ENCODE measurements at regions not wholly inside any gene's neighbourhood (a gene's known extent, or its start where the extent isn't known, plus 50 kb on each side); places are given as distances from the start of the nearest gene placed in this dataset.

DNA sequence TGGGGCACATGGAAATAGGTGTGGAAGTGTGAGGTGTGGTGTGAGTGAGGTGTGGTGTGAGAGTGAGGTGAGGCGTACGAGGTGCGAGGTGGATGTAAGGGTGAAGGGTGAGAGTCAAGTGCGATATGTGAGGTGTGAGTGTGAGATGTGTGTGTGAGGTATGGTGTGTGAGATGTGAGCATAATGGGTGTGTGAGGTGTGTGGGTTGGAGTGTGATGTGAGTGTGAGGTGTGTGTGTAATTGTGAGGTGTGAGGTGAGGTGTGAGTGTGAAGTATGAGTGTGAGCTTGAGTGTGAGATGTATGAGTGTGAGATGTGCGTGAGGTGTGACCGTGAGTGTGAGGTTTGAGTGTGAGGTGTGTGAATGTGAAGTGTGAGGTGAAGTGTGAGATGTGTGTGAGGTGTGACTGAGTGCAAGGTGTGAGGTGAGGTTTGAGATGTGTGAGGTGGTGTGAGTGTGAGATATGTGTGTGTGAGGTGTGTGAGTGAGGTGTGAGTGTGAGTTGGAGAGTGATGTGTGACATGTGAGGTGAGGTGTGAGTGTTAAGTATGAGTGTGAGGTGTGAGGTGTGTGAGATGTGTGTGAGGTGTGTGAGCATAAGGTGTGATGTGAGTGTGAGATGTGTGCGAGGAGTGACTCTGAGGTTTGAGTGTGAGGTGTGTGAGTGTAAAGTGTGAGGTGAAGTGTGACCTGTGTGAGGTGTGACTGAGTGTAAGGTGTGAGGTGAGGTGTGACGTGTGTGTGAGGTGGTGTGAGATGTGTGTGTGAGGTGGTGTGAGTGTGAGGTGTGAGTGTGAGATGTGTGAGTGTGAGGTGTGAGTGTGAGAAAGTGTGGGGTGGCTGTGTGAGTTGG, 354.0 kb downstream of the FOXL1 start (continued):
- TF ChIP-seq ZBTB48 (tag by site-specific recombination; IDR thresholded peaks at IDR 0.05) = peak; percentile 53; the same call in 1 of the 2 replicates
- TF ChIP-seq ZNF174 (tag by site-specific recombination; IDR thresholded peaks at IDR 0.05) = no peak
- peak; percentile 52; the same call in 1 of the 2 replicates for TF ChIP-seq ZNF114 (tag by site-specific recombination; IDR thresholded peaks at IDR 0.05)
- TF ChIP-seq ZNF239 (tag by site-specific recombination; IDR thresholded peaks at IDR 0.05) = peak; percentile 12
- no peak for TF ChIP-seq GFI1B (tag by site-specific recombination; IDR thresholded peaks at IDR 0.05)
- peak; percentile 6 for TF ChIP-seq ZNF266 (tag by site-specific recombination; IDR thresholded peaks at IDR 0.05; ENCODE audit: low read depth)
- peak; percentile 11; the same call in 1 of the 2 replicates for TF ChIP-seq ZNF707 (tag by site-specific recombination; IDR thresholded peaks at IDR 0.05)
- 0 out of 2 replicates have a peak, but pooled peaks have one; percentile 4 for TF ChIP-seq PRDM1 (tag by site-specific recombination; IDR thresholded peaks at IDR 0.05)
- TF ChIP-seq, protein P1, sequence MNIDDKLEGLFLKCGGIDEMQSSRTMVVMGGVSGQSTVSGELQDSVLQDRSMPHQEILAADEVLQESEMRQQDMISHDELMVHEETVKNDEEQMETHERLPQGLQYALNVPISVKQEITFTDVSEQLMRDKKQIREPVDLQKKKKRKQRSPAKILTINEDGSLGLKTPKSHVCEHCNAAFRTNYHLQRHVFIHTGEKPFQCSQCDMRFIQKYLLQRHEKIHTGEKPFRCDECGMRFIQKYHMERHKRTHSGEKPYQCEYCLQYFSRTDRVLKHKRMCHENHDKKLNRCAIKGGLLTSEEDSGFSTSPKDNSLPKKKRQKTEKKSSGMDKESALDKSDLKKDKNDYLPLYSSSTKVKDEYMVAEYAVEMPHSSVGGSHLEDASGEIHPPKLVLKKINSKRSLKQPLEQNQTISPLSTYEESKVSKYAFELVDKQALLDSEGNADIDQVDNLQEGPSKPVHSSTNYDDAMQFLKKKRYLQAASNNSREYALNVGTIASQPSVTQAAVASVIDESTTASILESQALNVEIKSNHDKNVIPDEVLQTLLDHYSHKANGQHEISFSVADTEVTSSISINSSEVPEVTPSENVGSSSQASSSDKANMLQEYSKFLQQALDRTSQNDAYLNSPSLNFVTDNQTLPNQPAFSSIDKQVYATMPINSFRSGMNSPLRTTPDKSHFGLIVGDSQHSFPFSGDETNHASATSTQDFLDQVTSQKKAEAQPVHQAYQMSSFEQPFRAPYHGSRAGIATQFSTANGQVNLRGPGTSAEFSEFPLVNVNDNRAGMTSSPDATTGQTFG (tag by site-specific recombination; IDR thresholded peaks at IDR 0.05; ENCODE audit: borderline replicate concordance) = peak; percentile 59; the same call in 1 of the 2 replicates
- peak; percentile 55 for TF ChIP-seq ZNF157 (tag by site-specific recombination; IDR thresholded peaks at IDR 0.05)
- peak; percentile 6; the same call in 1 of the 2 replicates for TF ChIP-seq ZNF211 (tag by site-specific recombination; IDR thresholded peaks at IDR 0.05; ENCODE audit: low read depth)

DNA sequence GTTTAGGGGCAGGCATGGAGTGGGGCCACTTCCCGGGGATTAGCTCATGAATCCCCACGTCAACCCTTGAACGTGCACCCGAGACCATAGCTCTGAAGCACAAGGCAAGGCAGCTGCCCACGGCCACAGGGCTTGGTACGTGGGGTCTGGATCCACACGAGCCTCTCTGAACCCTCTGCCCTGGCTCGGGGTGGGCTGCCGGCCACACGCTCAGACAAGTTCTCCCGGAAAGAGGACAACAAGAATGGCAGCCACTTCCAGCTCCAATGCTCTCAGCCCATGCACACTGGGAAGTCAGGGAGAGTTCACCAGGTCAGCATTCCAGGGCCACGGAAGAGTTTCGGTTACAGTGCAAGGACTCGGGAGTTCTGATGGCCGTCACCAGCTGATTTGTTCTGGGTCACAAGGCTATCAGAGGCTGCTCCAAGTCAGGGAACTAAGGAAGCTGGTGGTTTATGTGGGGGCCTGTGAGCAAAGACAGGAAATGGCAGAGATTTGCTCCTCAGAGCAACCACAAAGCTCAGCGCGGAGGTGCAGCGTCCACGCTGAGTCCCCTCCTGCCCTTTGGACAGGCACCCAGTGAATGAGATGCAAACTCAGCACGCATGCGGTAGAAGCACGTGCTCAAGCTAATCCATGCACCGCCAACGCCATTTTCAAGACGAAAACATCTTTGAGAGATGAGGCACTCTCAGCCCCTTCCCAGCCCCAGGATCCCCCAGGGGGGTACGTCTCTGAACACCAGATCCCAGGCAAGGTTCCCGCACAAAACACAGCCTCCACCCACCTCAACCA, 356.4 kb downstream of the FOXL1 start:
- H3K4me3 ChIP-seq (ENCODE audit: low read depth, low read length) = no peak overlapping the region
- CTCF ChIA-PET = no interaction called here
- no peak for TF ChIP-seq IKZF3 (tag by site-specific recombination; IDR thresholded peaks at IDR 0.05)
- TF ChIP-seq ZNF600 (tag by site-specific recombination; IDR thresholded peaks at IDR 0.05) = no peak
- TF ChIP-seq FEZF1 (tag by site-specific recombination; IDR thresholded peaks at IDR 0.05) = no peak
- TF ChIP-seq ZNF274 (IDR thresholded peaks at IDR 0.05; ENCODE audit: low read length) = no peak
- TF ChIP-seq ZNF274 (tag by site-specific recombination; IDR thresholded peaks at IDR 0.05; ENCODE audit: borderline replicate concordance) = no peak
- TF ChIP-seq, protein P2, sequence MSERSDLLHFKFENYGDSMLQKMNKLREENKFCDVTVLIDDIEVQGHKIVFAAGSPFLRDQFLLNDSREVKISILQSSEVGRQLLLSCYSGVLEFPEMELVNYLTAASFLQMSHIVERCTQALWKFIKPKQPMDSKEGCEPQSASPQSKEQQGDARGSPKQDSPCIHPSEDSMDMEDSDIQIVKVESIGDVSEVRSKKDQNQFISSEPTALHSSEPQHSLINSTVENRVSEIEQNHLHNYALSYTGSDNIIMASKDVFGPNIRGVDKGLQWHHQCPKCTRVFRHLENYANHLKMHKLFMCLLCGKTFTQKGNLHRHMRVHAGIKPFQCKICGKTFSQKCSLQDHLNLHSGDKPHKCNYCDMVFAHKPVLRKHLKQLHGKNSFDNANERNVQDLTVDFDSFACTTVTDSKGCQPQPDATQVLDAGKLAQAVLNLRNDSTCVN (tag by site-specific recombination; optimal IDR thresholded peaks at IDR 0.05) = no peak
- no peak for TF ChIP-seq ZNF837 (tag by site-specific recombination; IDR thresholded peaks at IDR 0.05)
- H3K9me3 ChIP-seq (ENCODE audit: control insufficient read depth, insufficient read depth, low read depth, low read length) = no peaks in the 10 kb centered on the region
- H3K4me1 ChIP-seq (ENCODE audit: control insufficient read depth, insufficient read depth, low read length) = peaks cover 9% of the 10 kb centered on the region; the same call in 1 of the 2 replicates
- H3K36me3 ChIP-seq (ENCODE audit: control insufficient read depth in 2 of 2, insufficient read depth in 1 of 2, low read length in 2 of 2) = no peaks in the 10 kb centered on the region
- H3K27ac ChIP-seq (ENCODE audit: extremely low read depth, low read depth, low read length) = no peak overlapping the region
- POLR2A ChIA-PET = no interaction called here

DNA sequence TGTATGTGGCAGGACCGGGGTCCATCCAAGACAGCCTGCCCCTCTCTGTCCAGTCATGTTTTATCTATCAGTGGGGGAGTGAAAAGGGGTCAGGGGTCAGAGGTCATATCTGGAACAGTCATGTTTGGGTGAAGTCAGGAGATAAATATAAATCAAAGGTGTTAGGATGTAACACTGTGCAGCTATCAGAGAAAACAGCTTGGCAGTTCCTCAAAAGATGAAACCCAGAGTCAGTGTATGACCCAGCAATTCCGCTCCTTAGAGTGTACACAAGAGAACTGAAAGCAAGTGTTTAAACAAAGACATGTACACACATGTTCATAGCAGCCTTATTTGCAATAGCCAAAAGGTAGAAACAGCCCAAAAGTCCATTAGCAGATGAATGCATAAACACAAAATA, 361.3 kb downstream of the FOXL1 start:
- TF ChIP-seq ZNF2 (tag by site-specific recombination; IDR thresholded peaks at IDR 0.05) = no peak
- peak; percentile 55 for TF ChIP-seq SETDB1 (IDR thresholded peaks at IDR 0.05; ENCODE audit: insufficient read length, low read length)
- TF ChIP-seq ZNF140 (tag by site-specific recombination; IDR thresholded peaks at IDR 0.05) = peak; percentile 95

More for the DNA sequence above, 361.3 kb downstream of the FOXL1 start:
- ChIA-PET POLR2A (no interaction called here), CTCF (interaction anchor here (0.6 to 0.9 kb wide), 2 partner anchors 123 to 185 kb away, joined by 3 read pairs; no protein-coding TSS in a partner anchor)
- Histone ChIP-seq H3K4me3 (ENCODE audit: low read depth, low read length) (no peak overlapping the region), H3K27ac (ENCODE audit: extremely low read depth, low read depth, low read length) (no peak overlapping the region), H3K36me3 (ENCODE audit: control insufficient read depth in 2 of 2, insufficient read depth in 1 of 2, low read length in 2 of 2) (no peaks in the 10 kb centered on the region), H3K4me1 (ENCODE audit: control insufficient read depth, insufficient read depth, low read length) (no peaks in the 10 kb centered on the region), H3K9me3 (ENCODE audit: control insufficient read depth, insufficient read depth, low read depth, low read length) (no peaks in the 10 kb centered on the region)
